ENCODE measurements at regions not wholly inside any gene's neighbourhood (a gene's known extent, or its start where the extent isn't known, plus 50 kb on each side); places are given as distances from the start of the nearest gene placed in this dataset.

- TF ChIP-seq GATA2 (IDR thresholded peaks at IDR 0.05; ENCODE audit: low read depth, low read length) (no peak), GATA3 (IDR thresholded peaks at IDR 0.05; ENCODE audit: low read depth, low read length) (no peak)
Measured at GRCh38 chr7:156577645-156578577, 62.7 kb upstream of the RNF32 start.

Measured in SH-SY5Y (cell line).